ENCODE measurements at regions not wholly inside any gene's neighbourhood (a gene's known extent, or its start where the extent isn't known, plus 50 kb on each side); places are given as distances from the start of the nearest gene placed in this dataset.

DNA sequence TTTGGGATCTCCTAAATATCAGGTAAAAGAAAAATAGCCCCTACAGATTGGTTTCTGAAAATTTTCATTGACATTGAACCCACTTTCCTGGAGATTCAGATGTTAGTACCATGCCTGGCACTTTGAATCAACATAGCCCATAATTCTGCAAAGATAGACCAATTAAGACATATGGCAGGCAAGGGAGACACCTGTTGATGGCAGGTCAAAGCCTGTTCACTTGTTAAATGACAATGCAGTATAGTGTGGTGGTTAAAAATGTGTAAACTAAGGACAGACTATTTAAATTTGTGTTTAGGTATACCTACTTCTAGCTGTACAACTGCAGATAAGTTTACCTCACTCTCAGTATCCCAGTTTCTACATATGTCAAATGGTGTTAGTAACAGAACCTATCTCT is 178.1 kb upstream of the MMADHC start:
- in situ Hi-C loops (cut with MboI) (no loop called here), intact Hi-C loops (cut with micrococcal nuclease) (no loop called here)
- TF ChIP-seq, protein P1, sequence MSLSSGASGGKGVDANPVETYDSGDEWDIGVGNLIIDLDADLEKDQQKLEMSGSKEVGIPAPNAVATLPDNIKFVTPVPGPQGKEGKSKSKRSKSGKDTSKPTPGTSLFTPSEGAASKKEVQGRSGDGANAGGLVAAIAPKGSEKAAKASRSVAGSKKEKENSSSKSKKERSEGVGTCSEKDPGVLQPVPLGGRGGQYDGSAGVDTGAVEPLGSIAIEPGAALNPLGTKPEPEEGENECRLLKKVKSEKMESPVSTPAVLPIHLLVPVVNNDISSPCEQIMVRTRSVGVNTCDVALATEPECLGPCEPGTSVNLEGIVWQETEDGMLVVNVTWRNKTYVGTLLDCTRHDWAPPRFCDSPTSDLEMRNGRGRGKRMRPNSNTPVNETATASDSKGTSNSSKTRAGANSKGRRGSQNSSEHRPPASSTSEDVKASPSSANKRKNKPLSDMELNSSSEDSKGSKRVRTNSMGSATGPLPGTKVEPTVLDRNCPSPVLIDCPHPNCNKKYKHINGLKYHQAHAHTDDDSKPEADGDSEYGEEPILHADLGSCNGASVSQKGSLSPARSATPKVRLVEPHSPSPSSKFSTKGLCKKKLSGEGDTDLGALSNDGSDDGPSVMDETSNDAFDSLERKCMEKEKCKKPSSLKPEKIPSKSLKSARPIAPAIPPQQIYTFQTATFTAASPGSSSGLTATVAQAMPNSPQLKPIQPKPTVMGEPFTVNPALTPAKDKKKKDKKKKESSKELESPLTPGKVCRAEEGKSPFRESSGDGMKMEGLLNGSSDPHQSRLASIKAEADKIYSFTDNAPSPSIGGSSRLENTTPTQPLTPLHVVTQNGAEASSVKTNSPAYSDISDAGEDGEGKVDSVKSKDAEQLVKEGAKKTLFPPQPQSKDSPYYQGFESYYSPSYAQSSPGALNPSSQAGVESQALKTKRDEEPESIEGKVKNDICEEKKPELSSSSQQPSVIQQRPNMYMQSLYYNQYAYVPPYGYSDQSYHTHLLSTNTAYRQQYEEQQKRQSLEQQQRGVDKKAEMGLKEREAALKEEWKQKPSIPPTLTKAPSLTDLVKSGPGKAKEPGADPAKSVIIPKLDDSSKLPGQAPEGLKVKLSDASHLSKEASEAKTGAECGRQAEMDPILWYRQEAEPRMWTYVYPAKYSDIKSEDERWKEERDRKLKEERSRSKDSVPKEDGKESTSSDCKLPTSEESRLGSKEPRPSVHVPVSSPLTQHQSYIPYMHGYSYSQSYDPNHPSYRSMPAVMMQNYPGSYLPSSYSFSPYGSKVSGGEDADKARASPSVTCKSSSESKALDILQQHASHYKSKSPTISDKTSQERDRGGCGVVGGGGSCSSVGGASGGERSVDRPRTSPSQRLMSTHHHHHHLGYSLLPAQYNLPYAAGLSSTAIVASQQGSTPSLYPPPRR (CRISPR knock-in tag; IDR thresholded peaks at IDR 0.05; ENCODE audit: borderline replicate concordance): no peak
- TF ChIP-seq SMARCA4 (IDR thresholded peaks at IDR 0.05): no peak
- CTCF ChIA-PET (ENCODE audit: low intra/inter-chr PET ratio): interaction anchor here (0.5 kb wide), 1 partner anchor 1071 kb away, joined by 3 read pairs; no protein-coding TSS in a partner anchor
- no peak overlapping the region for H3K4me3 ChIP-seq
- no peak overlapping the region for H3K27ac ChIP-seq (ENCODE audit: extremely low read depth, low read depth, low read length)
- POLR2A ChIA-PET: no interaction called here
- H3K4me2 ChIP-seq (ENCODE audit: insufficient read depth, low read length): no peak overlapping the region
- DNase-seq (ENCODE audit: extremely low read depth in 1 of 4, low spot score in 3 of 4) (no peak), FAIRE-seq (no peak), ATAC-seq (no peak)
- H3K79me2 ChIP-seq (ENCODE audit: control insufficient read depth, insufficient read depth, low read length): no peaks in the 10 kb centered on the region
- H4K20me1 ChIP-seq (replicated peaks; ENCODE audit: control insufficient read depth, insufficient read depth, low read length): no peaks in the 10 kb centered on the region
- H3K4me1 ChIP-seq (replicated peaks in 1 of 2; ENCODE audit: control insufficient read depth in 2 of 2, insufficient read depth in 2 of 2, low read length in 2 of 2): no peaks in the 10 kb centered on the region
- no TSS peak for BruUV-seq (replicated peaks)
- no peaks in the 10 kb centered on the region for H3K27me3 ChIP-seq (ENCODE audit: control insufficient read depth in 2 of 2, insufficient read depth in 2 of 2, low read length in 2 of 2)
- no peaks in the 10 kb centered on the region for H3K36me3 ChIP-seq (ENCODE audit: control insufficient read depth, insufficient read depth, low read length)
- H3K9ac ChIP-seq (ENCODE audit: insufficient read depth in 1 of 2, low read depth in 2 of 2, low read length in 2 of 2): no peak overlapping the region
- no peaks in the 10 kb centered on the region for H3K9me3 ChIP-seq (replicated peaks; ENCODE audit: control insufficient read depth, insufficient read depth, low read depth, low read length)
- H2AFZ ChIP-seq (ENCODE audit: low read depth, low read length): no peak overlapping the region
- no peaks in the 10 kb centered on the region for H3K9me1 ChIP-seq (ENCODE audit: control insufficient read depth, insufficient read depth, low read length)

Data from K562 (cell line).